ENCODE measurements at regions not wholly inside any gene's neighbourhood (a gene's known extent, or its start where the extent isn't known, plus 50 kb on each side); places are given as distances from the start of the nearest gene placed in this dataset.

DNA sequence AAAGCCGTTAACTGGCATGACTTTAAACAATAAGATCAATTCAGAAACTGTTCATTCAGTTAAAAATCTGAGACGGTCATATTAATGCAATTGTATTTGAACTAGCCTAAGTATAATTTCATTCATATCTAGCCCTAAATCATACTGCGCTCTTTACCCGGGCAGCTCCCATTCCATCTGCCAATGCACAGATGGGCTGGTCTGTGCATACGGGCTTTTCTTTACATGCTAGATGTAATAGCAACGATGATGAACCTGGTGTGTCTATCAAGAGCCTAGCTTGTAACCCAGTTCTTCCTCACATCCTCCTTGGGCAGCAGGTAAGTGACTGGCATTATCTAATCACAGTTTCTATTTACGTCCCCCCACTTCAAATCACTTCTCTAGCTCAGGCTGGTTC is 631.5 kb upstream of the KLHL29 start:
- no peak for DNase-seq (ENCODE audit: low spot score)

DNA sequence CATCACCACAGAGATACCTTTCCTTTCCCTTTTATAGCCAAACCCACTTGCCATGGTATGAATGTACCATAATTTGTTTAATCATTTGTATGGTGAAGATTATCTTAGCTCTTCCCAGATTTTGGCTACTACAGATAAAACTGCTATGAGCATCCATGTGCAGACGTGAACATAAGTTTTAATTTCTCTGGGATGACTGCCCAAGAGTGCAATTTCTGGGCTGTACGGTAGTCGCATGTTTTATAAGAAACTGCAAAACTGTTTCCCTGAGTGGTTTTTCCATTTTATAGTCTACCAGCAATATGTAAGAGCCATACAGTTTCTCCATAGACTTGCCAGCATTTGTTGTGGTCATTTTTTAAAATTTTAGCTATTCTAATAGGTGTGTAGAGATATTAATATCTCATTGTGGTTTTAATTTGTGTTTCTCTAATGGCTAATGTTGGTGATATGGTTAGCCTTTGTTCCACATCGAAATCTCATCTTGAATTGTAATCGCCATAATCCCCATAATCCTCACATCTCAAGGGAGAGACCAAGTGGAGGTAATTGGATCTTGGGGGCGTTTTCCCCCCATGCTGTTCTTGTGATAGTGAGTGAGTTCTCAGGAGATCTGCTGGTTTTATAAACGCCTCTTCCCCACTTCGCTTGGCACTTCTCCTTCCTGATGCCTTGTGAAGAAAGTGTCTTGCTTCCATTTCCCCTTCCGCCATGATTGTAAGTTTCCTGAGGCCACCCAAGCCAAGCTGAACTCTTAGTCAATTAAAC is 628.5 kb upstream of the KLHL29 start:
- DNase-seq (ENCODE audit: low spot score): no peak

DNA sequence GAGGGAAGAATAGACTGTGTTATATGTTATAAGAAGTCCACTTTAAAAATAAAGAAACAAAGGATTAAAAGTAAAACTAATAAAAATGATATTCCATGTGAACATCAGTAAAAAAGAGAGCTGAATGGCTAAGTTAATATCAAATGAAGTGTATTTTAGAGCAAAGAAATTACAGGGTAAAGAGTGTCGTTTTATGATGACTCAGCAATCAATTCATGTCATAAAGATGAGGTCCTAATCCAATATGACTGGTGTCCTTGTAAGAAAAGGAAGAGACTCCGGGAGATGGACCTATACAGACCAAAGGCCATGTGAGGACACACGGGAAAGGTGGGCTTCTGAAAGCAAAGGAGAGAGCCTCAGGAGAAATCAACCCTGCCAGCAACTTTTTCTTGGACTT is 615.5 kb upstream of the KLHL29 start:
- DNase-seq (ENCODE audit: low spot score): no peak

DNA sequence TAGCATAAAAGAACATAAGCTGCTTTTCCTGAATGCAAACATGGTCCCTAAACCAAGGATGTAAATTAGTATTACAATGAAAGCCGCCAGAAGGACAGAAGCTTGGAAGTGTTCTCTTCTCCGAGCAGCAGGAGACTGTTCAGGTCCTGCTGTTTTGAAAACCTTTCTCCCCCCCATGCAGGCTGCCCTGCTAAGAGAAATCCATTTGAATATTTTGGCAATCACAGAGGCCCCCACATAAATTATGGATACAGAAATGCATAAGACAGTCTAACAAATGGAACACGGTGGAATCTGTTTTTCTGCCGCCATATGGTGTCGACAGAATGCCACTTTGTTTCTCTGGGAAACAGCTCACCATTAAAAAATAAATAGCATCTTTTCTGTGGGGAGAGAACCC is 600.4 kb upstream of the KLHL29 start:
- DNase-seq (ENCODE audit: low spot score): no peak

- DNase-seq (ENCODE audit: low spot score): no peak
Measured at GRCh38 chr2:22786817-22787216, 598.2 kb upstream of the KLHL29 start.

DNA sequence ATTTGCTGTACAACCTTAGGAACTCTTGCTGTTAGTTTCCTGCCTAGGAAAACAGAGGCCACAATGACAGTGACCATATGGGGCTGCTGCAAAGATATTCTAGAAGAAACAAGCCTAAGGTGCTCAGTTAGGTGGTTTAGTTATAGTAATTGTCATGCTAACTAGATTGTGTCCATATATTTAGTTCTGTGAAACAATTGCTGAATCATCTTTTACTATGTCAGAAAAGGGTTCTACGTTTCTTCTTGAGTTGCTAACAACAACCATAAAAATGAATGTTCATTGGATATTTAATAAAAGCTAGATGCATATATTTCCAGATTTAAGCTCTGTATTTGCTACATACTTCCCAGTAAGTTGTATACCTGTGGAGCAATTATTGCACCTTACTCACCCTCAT is 597.2 kb upstream of the KLHL29 start:
- DNase-seq (ENCODE audit: low spot score): no peak

- peak; percentile 13 for DNase-seq (ENCODE audit: low spot score)
Measured at GRCh38 chr2:22788749-22789327, 596.1 kb upstream of the KLHL29 start.

GRCh38 chr2:22795287-22795866 is 589.6 kb upstream of the KLHL29 start:
- DNase-seq (ENCODE audit: low spot score): no peak

DNA sequence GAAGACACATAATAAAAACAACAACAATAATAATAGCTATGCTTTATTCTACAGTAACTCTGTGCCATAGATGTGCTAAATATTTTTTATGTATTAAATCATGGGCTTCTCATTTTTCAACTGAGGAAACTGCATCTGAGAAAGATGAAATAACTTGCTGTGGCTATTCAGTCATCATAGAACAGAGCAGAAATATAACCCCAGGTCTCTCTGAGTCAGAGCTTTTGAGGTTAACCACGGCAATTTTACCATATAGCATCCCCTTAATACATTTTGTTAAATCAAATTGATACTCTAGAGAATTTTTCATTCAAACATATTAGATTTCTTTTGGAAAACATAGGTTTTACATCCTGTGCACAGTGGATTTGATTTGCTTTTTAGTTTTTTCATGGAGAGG is 586.6 kb upstream of the KLHL29 start:
- DNase-seq (ENCODE audit: low spot score): no peak

DNA sequence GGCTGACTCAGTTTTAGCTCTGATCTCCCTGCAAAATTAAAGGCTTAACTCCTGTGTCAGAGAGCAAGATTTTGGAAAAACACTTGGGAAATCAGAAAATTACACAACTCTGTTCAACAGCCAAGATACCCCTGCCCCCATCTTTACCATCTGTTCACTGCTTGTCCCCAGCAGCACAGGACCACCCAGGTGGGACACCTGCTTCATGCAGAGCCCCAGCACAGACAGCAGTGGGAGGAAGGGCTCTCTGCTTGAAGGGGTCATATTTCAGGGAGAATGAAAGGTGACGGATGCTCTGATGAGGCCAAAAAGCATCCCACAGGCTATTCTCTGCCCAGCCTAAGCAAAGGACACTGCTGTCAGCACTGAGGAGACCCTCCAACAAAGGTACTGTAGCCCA is 584.6 kb upstream of the KLHL29 start:
- no peak for DNase-seq (ENCODE audit: low spot score)

DNA sequence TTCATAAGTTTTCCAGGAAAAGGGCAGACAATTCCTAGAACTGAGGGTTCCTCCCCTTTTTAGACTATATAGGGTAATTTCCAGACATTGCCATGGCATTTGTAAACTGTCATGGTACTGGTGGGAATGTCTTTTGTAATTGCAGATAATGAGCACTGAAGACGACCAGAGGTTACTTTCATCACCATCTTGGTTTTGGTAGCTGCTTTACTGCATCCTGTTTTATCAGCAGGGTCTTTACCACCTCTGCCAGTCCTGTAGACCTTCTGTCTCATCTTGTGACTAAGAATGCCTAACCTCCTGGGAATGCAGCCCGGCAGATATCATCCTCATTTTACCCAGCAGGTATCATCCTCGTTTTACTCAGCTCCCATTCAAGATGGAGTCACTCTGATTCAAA is 583.9 kb upstream of the KLHL29 start:
- no peak for DNase-seq (ENCODE audit: low spot score)

DNA sequence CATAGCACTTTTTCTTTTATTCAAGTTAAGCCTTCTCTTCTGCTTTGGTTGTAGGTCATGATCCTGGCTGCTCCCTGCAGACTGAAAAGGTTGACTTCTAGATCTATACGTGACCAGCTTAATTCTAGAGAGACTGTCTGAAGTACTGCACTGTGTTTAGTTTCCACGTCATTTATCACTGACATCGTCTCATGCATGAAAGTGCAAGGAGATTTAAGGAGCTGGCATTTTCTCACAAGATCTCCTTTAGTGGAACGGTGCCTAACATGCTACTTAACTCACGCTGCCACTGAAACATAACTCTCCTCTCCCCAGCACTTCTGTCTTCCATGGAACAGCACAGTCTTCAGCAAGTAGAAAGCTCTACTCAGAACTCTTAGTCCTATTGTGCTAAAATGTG is 583.0 kb upstream of the KLHL29 start:
- DNase-seq (ENCODE audit: low spot score): no peak

DNA sequence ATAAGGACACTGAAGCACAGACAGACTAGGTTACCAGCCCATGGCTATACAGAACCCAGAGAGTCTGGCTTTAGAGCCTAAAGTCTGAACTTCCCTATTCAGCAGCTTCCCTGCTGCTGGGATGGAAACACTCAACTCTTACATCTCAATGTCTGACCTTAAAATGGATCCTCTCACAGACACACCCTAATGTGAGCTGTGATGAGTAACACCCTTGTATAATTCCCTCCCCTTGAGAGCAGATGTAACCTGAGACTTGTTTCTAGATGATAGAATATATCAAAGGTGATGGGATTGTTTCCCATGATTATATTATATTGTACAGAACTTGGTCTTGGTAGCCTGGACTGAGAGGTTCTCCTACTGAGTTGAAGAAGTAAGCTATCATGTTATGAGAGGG is 577.1 kb upstream of the KLHL29 start:
- peak; percentile 22 for DNase-seq (ENCODE audit: low spot score)

- DNase-seq (ENCODE audit: low spot score): no peak
Measured at GRCh38 chr2:22810602-22811001, 574.4 kb upstream of the KLHL29 start.

- DNase-seq (ENCODE audit: low spot score): no peak
Measured at GRCh38 chr2:22812065-22812680, 572.8 kb upstream of the KLHL29 start.

DNA sequence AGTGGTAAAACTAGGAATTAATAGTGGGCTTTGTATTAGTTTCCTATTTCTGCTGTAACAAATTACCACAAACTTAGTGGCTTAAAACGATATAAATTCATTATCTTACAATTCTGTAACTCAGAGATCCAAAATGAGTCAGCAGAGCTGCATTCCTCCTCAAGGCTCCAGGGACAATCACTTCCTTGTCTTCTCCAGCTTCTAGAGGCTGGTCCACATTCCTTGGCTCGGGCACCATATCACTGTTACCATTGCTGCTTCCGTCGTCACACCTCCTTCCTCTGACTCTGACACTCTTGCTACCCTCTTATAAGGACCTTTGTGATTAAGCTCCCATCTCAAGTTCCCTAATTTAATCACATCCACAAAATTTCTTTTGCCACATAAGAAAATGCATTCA is 567.8 kb upstream of the KLHL29 start:
- peak; percentile 21 for DNase-seq (ENCODE audit: low spot score)

- DNase-seq (ENCODE audit: low spot score): no peak
Measured at GRCh38 chr2:22821458-22821857, 563.5 kb upstream of the KLHL29 start.

- DNase-seq (ENCODE audit: low spot score): no peak
Measured at GRCh38 chr2:22822835-22823234, 562.1 kb upstream of the KLHL29 start.

GRCh38 chr2:22824618-22825017 is 560.4 kb upstream of the KLHL29 start:
- no peak for DNase-seq (ENCODE audit: low spot score)

DNA sequence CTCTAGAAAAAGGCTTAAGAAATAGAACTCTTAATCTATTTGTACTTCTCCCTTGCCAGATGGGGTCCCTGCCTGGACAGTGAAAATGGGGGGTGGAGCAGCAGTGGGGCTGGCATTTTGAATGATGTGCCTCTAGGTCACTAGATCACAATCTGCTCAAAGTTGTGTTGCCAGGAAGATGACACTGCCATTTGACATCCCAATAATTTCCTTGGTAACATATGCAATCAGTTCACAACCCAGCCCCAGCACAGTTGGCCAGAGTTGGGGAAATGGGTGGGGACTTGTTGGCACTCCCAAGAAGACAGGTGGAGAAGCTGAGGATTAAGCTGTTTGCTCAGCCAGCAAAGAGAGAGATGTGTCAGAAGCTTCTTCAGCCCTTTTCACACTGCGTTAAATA is 558.3 kb upstream of the KLHL29 start:
- no peak for DNase-seq (ENCODE audit: low spot score)

DNA sequence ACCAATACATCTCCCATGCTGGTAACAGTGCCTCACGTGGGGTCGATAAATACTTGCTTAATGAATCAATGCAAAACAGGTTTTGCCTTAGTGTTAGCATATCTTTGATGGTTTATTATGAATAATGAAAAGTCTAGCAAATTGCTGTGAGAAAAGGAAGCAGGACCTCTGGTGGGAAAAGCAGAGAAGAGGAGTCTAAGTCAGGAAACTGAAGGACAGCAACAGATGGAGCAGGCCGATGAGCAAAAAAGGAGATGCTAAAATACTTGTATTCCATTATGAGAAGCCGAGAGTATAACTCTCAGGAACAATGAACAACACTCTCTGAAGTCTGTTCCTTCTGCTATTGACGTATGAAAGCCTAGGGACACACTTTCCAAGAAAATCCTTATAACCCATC is 555.2 kb upstream of the KLHL29 start:
- no peak for DNase-seq (ENCODE audit: low spot score)

- DNase-seq (ENCODE audit: low spot score): no peak
Measured at GRCh38 chr2:22832196-22832595, 552.8 kb upstream of the KLHL29 start.

GRCh38 chr2:22838461-22838860 is 546.5 kb upstream of the KLHL29 start:
- no peak for DNase-seq (ENCODE audit: low spot score)

All from SW480 (cell line).